ENCODE measurements at regions not wholly inside any gene's neighbourhood (a gene's known extent, or its start where the extent isn't known, plus 50 kb on each side); places are given as distances from the start of the nearest gene placed in this dataset.

DNA sequence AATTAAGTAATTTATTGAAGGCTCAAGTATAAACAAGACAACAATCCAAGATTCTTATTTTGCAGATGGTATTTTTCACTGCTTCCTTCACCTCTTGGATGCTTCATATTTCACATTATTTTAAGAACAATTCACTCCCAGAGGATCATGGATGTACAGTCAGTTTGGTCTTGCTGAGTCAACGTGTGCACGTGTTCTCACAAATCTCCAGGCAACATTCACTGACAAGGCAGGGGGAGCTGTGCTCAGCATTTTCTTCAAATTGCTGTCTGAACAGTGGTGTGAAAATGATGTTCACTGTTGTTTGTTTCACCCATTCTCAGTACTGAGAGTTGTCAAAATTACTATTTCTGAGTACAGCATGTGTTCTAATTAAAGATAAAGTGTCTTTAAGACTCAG, 118.3 kb upstream of the SLC38A4 start:
- Mint-ChIP-seq H3K4me1 (no peaks in the 10 kb centered on the region), H3K27me3 (peaks cover 2% of the 10 kb centered on the region), H3K36me3 (no peaks in the 10 kb centered on the region), H3K27ac (no peak overlapping the region), H3K9me3 (no peaks in the 10 kb centered on the region), H3K4me3 (no peak overlapping the region)
- DNase-seq (ENCODE audit: low spot score in 2 of 2) (no peak), ATAC-seq (ENCODE audit: low read depth) (no peak)

DNA sequence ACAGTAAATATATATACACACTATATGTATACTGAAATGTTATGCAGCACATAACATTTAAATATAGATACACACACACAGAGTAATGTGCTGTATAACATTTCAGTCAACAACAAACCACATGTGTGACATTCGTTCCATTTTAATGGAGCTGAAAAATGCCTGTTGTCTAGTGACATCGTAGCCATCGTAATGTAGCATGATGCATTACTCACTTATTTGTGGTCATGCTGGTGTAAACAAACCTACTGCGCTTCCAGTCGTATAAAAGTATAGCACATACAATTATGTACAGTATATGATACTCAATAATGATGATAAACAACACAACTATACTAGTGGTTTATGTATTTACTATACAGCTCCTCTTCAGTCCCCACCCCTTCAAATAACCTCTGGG, 119.0 kb upstream of the SLC38A4 start:
- Mint-ChIP-seq H3K4me3 (no peak overlapping the region), H3K36me3 (no peaks in the 10 kb centered on the region), H3K9me3 (no peaks in the 10 kb centered on the region), H3K27me3 (peaks cover 2% of the 10 kb centered on the region), H3K27ac (no peak overlapping the region), H3K4me1 (no peaks in the 10 kb centered on the region)
- ATAC-seq (ENCODE audit: low read depth) (no peak), DNase-seq (ENCODE audit: low spot score in 2 of 2) (no peak)

DNA sequence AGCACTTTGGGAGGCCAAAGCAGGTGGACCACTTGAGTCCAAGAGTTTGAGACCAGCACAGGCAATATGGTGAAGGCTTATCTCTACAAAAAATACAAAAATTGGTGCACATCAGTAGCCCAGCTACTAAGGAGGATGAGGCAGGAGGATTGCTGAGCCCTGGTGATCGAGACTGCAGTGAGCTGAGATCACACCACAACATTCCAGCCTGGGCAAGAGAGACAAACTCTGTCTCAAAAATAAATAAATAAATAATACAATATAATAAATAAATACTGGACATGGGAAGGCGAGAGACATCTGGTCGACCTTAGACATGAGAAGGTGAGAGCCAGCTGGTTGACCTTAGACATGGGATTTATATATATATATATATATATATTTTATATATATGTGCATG, 119.8 kb upstream of the SLC38A4 start:
- ATAC-seq (ENCODE audit: low read depth) (no peak), DNase-seq (ENCODE audit: low spot score in 2 of 2) (no peak)

DNA sequence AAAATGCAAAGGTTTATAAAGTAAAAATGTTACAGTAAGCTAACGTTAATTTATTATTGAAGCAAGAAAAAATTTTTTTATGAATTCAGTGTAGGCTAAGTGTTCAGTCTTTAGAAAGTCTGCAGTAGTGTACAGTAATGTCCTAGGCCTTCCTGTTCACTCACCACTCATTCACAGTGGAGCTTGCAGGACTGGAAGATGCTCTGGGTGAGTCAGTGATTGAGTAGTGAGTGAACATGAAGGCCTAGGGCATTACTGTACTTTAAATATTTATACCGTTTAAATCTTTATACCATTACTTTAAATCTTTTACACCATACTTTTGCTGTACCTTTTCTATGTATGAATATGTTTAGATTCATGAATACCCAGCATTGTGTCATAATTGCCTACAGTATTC, 120.3 kb upstream of the SLC38A4 start:
- peaks cover 2% of the 10 kb centered on the region for H3K27me3 Mint-ChIP-seq
- H3K4me3 Mint-ChIP-seq: no peak overlapping the region
- ATAC-seq (ENCODE audit: low read depth) (no peak), DNase-seq (ENCODE audit: low spot score in 2 of 2) (no peak)
- no peak overlapping the region for H3K27ac Mint-ChIP-seq
- no peaks in the 10 kb centered on the region for H3K4me1 Mint-ChIP-seq
- no peaks in the 10 kb centered on the region for H3K36me3 Mint-ChIP-seq
- H3K9me3 Mint-ChIP-seq: no peaks in the 10 kb centered on the region

More for the DNA sequence above, 119.8 kb upstream of the SLC38A4 start:
- Mint-ChIP-seq H3K27me3 (peaks cover 2% of the 10 kb centered on the region), H3K4me1 (no peaks in the 10 kb centered on the region), H3K9me3 (no peaks in the 10 kb centered on the region), H3K36me3 (no peaks in the 10 kb centered on the region), H3K27ac (no peak overlapping the region), H3K4me3 (no peak overlapping the region)

DNA sequence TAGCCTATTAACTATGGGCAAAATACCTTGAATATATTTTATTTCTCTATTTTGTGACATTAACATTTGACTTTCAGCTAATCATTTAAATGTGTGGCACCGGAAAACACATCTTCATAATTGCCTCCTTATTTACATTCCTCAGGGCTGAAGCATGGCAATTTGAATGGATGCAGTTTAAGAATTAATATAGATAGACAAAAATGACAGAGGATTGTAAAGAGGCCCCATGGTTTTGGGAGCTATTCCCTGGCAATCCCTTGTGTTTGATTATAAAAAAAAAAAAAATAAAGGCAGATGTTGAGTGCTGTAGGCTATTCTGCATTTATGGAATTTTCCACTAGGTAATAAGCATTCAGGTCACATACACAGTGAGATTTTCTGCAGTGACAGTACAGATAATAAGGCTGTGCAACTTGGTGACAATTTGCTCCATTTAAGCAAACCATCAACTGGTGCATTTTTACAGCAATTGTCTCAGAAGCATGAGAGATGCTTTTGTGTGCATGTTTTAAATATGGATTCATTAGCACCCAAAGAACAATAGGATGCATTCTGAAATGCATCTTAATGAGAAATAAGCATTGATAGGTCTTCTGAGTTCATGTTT, 123.2 kb upstream of the SLC38A4 start:
- Mint-ChIP-seq H3K9me3 (no peaks in the 10 kb centered on the region), H3K27me3 (peaks cover 4% of the 10 kb centered on the region)
- ATAC-seq (ENCODE audit: low read depth): no peak

DNA sequence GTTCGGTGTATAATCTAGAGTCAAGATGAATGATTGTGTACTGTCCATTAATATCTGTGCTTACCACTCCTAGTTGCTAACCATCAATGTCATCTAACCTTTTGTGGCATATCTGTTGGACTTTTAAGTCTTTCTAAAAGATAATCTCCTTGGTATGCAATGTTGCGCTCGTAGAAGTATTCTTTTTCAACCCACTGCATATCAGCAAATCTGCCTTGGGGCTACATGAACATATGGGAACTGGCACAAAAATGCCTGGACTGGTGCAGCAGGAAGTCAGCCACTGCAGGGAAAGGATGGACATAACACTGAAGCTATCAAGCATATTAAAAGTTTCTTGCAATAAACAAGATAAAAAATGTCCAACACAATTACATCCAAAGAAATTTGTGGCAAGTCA, 124.3 kb upstream of the SLC38A4 start:
- Mint-ChIP-seq H3K27ac (no peak overlapping the region), H3K4me3 (no peak overlapping the region), H3K9me3 (no peaks in the 10 kb centered on the region), H3K27me3 (peaks cover 6% of the 10 kb centered on the region), H3K4me1 (no peaks in the 10 kb centered on the region), H3K36me3 (no peaks in the 10 kb centered on the region)
- DNase-seq (ENCODE audit: low spot score in 2 of 2) (no peak), ATAC-seq (ENCODE audit: low read depth) (no peak)

More for the DNA sequence above, 123.2 kb upstream of the SLC38A4 start:
- no peak overlapping the region for H3K27ac Mint-ChIP-seq
- no peak for DNase-seq (ENCODE audit: low spot score in 2 of 2)
- no peaks in the 10 kb centered on the region for H3K36me3 Mint-ChIP-seq
- no peaks in the 10 kb centered on the region for H3K4me1 Mint-ChIP-seq
- H3K4me3 Mint-ChIP-seq: no peak overlapping the region

DNA sequence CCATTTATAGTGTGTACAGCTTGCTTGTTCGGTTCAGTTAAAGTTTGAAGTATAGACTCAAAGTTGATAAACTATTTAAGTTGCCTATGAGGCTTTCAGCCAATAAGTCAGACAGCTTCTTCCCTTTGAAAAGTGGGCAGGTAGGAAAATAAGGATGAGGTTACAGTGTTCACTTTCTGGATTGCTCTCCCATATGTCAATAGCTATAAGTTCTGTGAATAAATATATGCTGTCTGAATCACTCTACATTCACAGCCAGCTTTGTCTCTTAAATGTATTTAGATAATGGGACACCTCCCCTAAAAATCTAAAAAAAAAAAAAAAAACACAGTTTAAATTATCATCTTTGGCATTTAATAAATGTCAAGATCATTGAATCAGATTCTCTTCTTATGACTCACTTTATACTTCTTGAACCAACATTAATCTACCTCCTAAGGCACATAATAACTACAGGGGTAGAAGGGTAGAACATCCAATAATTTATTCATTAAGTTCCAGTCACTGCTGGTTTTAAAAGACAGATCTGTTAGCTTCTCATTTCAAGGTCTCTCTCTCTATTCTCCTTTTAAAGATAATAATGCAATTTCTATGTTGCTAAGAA, 126.4 kb upstream of the PCED1B start:
- ATAC-seq (ENCODE audit: low read depth) (no peak), DNase-seq (ENCODE audit: low spot score in 2 of 2) (no peak)
- Mint-ChIP-seq H3K4me3 (no peak overlapping the region), H3K36me3 (no peaks in the 10 kb centered on the region), H3K27me3 (peaks cover 8% of the 10 kb centered on the region), H3K9me3 (no peaks in the 10 kb centered on the region), H3K27ac (no peak overlapping the region), H3K4me1 (no peaks in the 10 kb centered on the region)

DNA sequence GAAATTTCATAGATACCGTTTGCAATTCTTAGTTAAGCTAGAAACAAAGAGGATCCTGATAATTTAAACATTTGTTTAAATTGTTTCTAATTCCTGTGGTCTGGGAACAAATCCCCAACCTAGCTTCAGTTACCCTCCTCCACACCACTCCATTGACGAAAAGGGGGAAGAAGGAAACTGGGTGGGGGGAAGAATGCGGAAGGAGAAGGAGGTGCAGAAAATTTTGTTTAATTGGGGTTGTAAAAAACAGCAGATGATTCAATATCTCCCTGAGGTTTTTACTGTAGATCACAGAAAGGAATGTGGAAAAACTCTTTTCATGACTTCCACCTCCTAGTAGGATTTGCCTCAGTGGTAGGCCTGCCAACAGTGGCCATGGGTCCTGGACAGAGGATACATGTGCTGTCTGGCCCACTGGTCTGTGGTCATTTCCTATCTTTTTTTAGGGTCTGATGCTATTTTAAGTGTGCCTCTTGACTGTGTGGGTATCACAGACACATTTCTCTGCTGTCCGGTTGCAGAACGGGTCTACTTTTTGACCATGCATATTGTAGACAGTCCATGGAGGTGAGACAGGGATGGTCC, 122.9 kb upstream of the PCED1B start:
- no peak for DNase-seq (ENCODE audit: low spot score in 2 of 2)
- no peaks in the 10 kb centered on the region for H3K4me1 Mint-ChIP-seq
- H3K4me3 Mint-ChIP-seq: no peak overlapping the region
- H3K27me3 Mint-ChIP-seq: peaks cover 10% of the 10 kb centered on the region
- no peaks in the 10 kb centered on the region for H3K36me3 Mint-ChIP-seq
- ATAC-seq (ENCODE audit: low read depth): no peak
- no peak overlapping the region for H3K27ac Mint-ChIP-seq
- no peaks in the 10 kb centered on the region for H3K9me3 Mint-ChIP-seq

DNA sequence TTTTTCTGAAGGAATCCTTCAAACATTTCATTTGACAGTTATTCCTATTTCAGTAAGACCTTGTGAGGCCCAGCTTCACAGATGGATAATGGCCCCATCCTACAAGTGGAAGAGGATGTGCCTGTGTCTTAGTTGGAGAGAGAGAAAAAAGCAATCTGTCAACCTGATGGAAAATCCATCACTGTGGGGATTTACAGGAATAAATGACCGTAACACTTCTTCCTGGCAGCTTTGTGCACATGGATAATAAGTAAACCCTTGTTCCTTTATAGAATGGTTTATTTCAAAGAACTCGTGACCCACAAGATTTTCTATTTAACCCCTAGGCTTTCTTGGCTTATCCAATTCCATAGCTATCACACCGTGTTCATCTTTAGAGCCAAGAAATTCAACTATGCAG, 121.4 kb upstream of the PCED1B start:
- H3K4me3 Mint-ChIP-seq: no peak overlapping the region
- H3K36me3 Mint-ChIP-seq: no peaks in the 10 kb centered on the region
- no peaks in the 10 kb centered on the region for H3K4me1 Mint-ChIP-seq
- DNase-seq (ENCODE audit: low spot score in 2 of 2) (no peak), ATAC-seq (ENCODE audit: low read depth) (no peak)
- no peak overlapping the region for H3K27ac Mint-ChIP-seq
- H3K27me3 Mint-ChIP-seq: peaks cover 7% of the 10 kb centered on the region
- no peaks in the 10 kb centered on the region for H3K9me3 Mint-ChIP-seq

DNA sequence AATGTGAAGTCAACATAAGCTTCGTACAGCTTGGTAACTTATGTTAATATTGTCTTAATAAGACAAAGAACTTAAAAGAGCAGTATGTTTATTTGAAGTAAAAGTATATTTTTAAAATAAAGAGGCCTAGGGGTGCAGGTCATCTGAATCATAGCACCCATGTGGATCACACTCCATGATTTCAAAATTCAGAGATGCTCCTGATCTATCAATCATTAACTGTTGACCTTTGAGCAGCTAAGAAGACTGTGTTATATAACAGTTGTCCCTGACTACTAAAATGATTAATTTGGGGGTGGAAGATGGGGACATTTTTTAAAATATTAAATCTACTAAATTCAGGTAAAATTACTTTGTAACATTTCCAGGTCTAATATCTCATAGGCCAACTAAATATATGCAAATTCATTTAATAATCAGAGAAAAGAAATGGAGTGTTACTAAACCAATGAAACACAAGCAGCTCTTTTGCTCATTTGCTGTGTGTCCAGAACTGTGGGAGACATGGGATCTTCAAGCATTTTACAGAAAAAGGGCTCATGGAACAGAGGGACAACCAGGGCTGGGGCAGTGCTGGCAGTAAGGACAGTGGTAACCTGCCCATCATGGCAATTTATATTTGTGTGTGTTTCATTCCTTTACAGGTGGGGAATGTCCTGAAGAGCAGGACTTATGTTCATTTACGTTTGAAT, 120.7 kb upstream of the PCED1B start:
- Mint-ChIP-seq H3K4me1 (no peaks in the 10 kb centered on the region), H3K27me3 (peaks cover 7% of the 10 kb centered on the region), H3K27ac (no peak overlapping the region), H3K36me3 (no peaks in the 10 kb centered on the region), H3K4me3 (no peak overlapping the region), H3K9me3 (no peaks in the 10 kb centered on the region)
- DNase-seq (ENCODE audit: low spot score in 2 of 2): no peak
- no peak for ATAC-seq (ENCODE audit: low read depth)

DNA sequence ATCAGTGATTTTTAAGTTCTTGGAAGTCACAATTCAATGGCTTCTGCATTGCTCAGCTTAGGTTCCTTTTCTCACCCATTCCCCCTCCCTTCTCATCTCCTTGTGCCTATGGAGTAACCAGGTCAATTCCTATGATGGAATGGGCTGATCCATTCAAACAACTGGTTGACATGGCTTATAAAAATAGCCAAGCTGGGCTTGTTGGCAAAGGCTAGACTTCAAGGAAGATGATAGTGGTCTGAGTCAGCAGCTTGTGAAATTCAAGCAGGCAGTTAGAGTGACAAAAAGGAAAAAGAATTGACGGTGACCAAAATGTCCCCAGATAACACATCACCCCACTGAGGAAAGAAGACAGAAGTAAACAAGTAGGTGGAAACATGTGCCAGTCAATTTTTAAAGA, 119.9 kb upstream of the PCED1B start:
- ATAC-seq (ENCODE audit: low read depth) (no peak), DNase-seq (ENCODE audit: low spot score in 2 of 2) (no peak)
- peaks cover 4% of the 10 kb centered on the region for H3K27me3 Mint-ChIP-seq
- H3K4me1 Mint-ChIP-seq: no peaks in the 10 kb centered on the region
- no peaks in the 10 kb centered on the region for H3K9me3 Mint-ChIP-seq
- no peak overlapping the region for H3K27ac Mint-ChIP-seq
- H3K36me3 Mint-ChIP-seq: no peaks in the 10 kb centered on the region
- no peak overlapping the region for H3K4me3 Mint-ChIP-seq

DNA sequence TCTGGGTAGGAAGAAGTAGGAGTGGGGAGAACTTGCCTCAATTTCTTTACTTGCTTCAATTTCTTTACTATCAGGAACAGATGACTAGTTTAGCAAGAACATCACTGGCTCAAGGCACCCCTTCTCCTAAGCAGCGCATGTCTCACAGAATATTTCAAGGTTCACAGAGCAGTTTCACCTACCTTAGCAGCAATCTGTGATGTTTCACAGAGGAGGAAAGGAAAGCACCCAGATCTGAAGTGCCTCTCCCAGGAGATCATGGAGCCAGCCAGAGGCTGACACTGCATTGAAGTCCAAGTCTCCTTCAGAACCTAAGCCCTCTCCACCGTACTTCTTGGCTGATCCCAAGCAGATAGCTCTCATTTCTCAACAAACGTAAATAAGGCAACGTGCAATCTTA, 118.7 kb upstream of the PCED1B start:
- no peaks in the 10 kb centered on the region for H3K36me3 Mint-ChIP-seq
- no peak overlapping the region for H3K27ac Mint-ChIP-seq
- DNase-seq (ENCODE audit: low spot score in 2 of 2) (no peak), ATAC-seq (ENCODE audit: low read depth) (no peak)
- H3K4me3 Mint-ChIP-seq: no peak overlapping the region
- no peaks in the 10 kb centered on the region for H3K9me3 Mint-ChIP-seq
- no peaks in the 10 kb centered on the region for H3K4me1 Mint-ChIP-seq
- peaks cover 4% of the 10 kb centered on the region for H3K27me3 Mint-ChIP-seq

DNA sequence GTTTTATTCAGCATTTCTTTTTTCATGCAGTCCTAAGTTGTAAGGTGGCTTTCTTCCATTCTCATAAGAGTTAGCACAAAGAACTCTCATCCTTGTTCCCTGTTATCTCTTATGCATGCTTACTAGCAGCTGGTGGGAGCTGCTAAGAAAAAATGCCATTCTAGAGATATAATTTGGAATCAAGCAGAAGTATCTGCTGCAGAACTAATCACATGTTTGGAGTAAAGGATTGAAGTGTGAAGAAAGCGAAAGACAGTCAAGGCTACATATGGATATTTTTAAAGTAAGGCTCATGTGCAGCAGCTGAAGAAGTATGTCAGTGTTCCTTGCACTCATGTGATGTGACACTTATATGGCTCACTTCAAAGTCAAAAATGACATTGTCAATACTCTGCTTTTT, 116.2 kb upstream of the PCED1B start:
- no peak for DNase-seq (ENCODE audit: low spot score in 2 of 2)
- no peak overlapping the region for H3K27ac Mint-ChIP-seq
- no peaks in the 10 kb centered on the region for H3K9me3 Mint-ChIP-seq
- peaks cover 5% of the 10 kb centered on the region for H3K27me3 Mint-ChIP-seq
- H3K4me3 Mint-ChIP-seq: no peak overlapping the region
- no peak for ATAC-seq (ENCODE audit: low read depth)
- H3K4me1 Mint-ChIP-seq: no peaks in the 10 kb centered on the region
- no peaks in the 10 kb centered on the region for H3K36me3 Mint-ChIP-seq

DNA sequence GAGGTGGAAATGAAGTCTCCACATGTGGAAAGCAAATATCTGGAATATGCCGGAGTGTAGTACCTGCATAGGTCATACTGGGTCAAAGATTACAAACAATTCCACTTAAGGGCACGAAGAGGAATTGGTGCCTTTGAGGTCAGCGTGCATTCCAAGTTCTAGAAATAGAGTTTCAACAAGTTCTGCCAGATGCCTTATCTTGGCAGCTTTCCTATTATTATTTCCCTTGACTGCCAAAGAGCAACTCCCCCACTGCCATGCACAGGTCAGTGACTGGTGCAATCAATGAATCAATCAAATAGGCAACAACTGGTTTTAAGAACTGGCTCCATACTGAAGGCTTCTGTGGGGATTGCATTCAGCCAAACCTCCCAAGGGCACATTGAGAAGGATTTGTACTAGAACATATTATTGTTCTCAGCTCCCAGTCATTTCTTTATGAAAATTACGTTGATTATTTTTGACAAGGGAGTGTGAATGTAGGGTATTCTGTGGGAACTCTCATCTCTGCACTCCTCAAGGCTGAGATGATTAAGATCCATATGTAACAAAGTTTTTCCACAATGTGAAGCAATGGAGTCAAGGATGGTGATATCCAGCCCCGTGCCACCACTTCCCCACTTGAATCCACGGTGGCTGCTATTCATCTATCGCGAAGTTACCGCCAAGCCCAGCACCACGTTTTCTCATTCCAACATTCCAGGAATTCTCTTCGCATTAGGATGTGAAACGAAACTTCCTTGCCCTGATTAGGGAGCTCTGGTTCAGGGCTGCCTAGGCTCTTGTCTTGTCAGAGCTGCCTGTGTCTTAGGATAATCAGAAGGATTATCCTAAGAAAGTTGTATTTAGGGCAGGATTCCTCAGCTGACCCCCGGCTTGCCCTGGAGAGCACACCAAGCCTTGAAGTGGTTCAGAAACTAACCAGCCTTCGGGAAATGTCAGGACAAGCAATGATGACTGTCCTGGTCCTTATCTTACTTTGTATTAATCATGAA, 115.1 kb upstream of the PCED1B start:
- H3K4me3 Mint-ChIP-seq: no peak overlapping the region
- no peak for ATAC-seq (ENCODE audit: low read depth)
- DNase-seq (ENCODE audit: low spot score in 2 of 2): no peak
- H3K27ac Mint-ChIP-seq: no peak overlapping the region
- H3K4me1 Mint-ChIP-seq: no peaks in the 10 kb centered on the region
- no peaks in the 10 kb centered on the region for H3K36me3 Mint-ChIP-seq
- peaks cover 5% of the 10 kb centered on the region for H3K27me3 Mint-ChIP-seq
- H3K9me3 Mint-ChIP-seq: no peaks in the 10 kb centered on the region
